SK-N-MC (cell line): ENCODE measurements at regions not wholly inside any gene's neighbourhood (a gene's known extent, or its start where the extent isn't known, plus 50 kb on each side); places are given as distances from the start of the nearest gene placed in this dataset.

Source experiments
- DNase-seq: peaks from one replicate; pipeline ENCODE4 v3.0.0-alpha.2; 2011; ENCODE audit warnings: low read depth, low spot score
- H3K27ac ChIP-seq: fragments of 200-600 bp; sonication (generic); 2 replicates; pipeline ENCODE4 v1.5.1; 2016; ENCODE audit warnings: mixed run types
- H3K36me3 ChIP-seq: fragments of 200-600 bp; sonication (generic); 2 replicates; pipeline ENCODE4 v1.6.1; 2017; ENCODE audit warnings: antibody characterized with exemption, low read length, mixed read lengths; ENCODE audit not compliant: insufficient read depth
- H3K4me3 ChIP-seq: fragments of 200-600 bp; sonication (generic); 2 replicates; pipeline ENCODE4 v1.5.1; 2016
- H3K9ac ChIP-seq: fragments of 200-600 bp; sonication (generic); 2 replicates; pipeline ENCODE4 v1.8.0; 2017; ENCODE audit warnings: mixed run types, mixed read lengths; ENCODE audit not compliant: insufficient read length
- H3K9me3 ChIP-seq: fragments of 200-600 bp; sonication (generic); 2 replicates; pipeline ENCODE4 v1.6.1; 2017; ENCODE audit warnings: low read depth, mild to moderate bottlenecking, antibody characterized with exemption, low read length, moderate library complexity, mixed read lengths
- EZH2 ChIP-seq: fragments of 200-600 bp; sonication (generic); IDR thresholded peaks from one replicate; pipeline ENCODE4 v1.6.1; 2017; ENCODE audit warnings: antibody characterized with exemption
- FOXP2 ChIP-seq: optimal IDR thresholded peaks from 2 replicates; pipeline ENCODE3; 2011; ENCODE audit warnings: mild to moderate bottlenecking, moderate library complexity; ENCODE audit not compliant: insufficient read depth; ENCODE audit errors: extremely low read length, control extremely low read depth
- POLR2AphosphoS5 ChIP-seq: IDR thresholded peaks from 2 replicates; pipeline ENCODE4 v1.6.1; 2012; ENCODE audit warnings: mild to moderate bottlenecking, low read depth, low read length, borderline replicate concordance

- TF ChIP-seq EZH2 = no peak
- TF ChIP-seq POLR2AphosphoS5 = no peak
- no peak for TF ChIP-seq FOXP2
- no peak for DNase-seq
- H3K36me3 ChIP-seq = no peaks in the 10 kb centered on the region
- H3K4me3 ChIP-seq = no peak overlapping the region
- no peaks in the 10 kb centered on the region for H3K9me3 ChIP-seq
- no peak overlapping the region for H3K9ac ChIP-seq
- H3K27ac ChIP-seq = no peak overlapping the region
Measured at GRCh38 chr21:19508442-19508841, 1104.9 kb upstream of the TMPRSS15 start.

GRCh38 chr21:19508844-19509243 lies 1105.3 kb upstream of the TMPRSS15 start:
- no peak overlapping the region for H3K9ac ChIP-seq
- H3K36me3 ChIP-seq = no peaks in the 10 kb centered on the region
- no peak for DNase-seq
- no peaks in the 10 kb centered on the region for H3K9me3 ChIP-seq
- H3K27ac ChIP-seq = no peak overlapping the region
- TF ChIP-seq EZH2 (no peak), POLR2AphosphoS5 (no peak), FOXP2 (no peak)
- H3K4me3 ChIP-seq = no peak overlapping the region

GRCh38 chr21:19510057-19510456 lies 1106.5 kb upstream of the TMPRSS15 start:
- no peak overlapping the region for H3K27ac ChIP-seq
- H3K36me3 ChIP-seq = no peaks in the 10 kb centered on the region
- TF ChIP-seq EZH2 (no peak), POLR2AphosphoS5 (no peak), FOXP2 (no peak)
- H3K9me3 ChIP-seq = no peaks in the 10 kb centered on the region
- no peak overlapping the region for H3K4me3 ChIP-seq
- no peak for DNase-seq
- H3K9ac ChIP-seq = no peak overlapping the region

- H3K4me3 ChIP-seq = no peak overlapping the region
- no peaks in the 10 kb centered on the region for H3K9me3 ChIP-seq
- DNase-seq = no peak
- TF ChIP-seq FOXP2 (no peak), POLR2AphosphoS5 (no peak), EZH2 (no peak)
- no peak overlapping the region for H3K27ac ChIP-seq
- no peaks in the 10 kb centered on the region for H3K36me3 ChIP-seq
- no peak overlapping the region for H3K9ac ChIP-seq
Measured at GRCh38 chr21:19510653-19511052, 1107.1 kb upstream of the TMPRSS15 start.

- H3K27ac ChIP-seq = no peak overlapping the region
- TF ChIP-seq FOXP2 (no peak), POLR2AphosphoS5 (no peak), EZH2 (no peak)
- H3K4me3 ChIP-seq = no peak overlapping the region
- DNase-seq = no peak
- H3K36me3 ChIP-seq = no peaks in the 10 kb centered on the region
- no peaks in the 10 kb centered on the region for H3K9me3 ChIP-seq
- H3K9ac ChIP-seq = no peak overlapping the region
Measured at GRCh38 chr21:19522381-19522780, 1118.8 kb upstream of the TMPRSS15 start.

- no peak for DNase-seq
- no peak overlapping the region for H3K27ac ChIP-seq
- no peak overlapping the region for H3K9ac ChIP-seq
- H3K9me3 ChIP-seq = no peaks in the 10 kb centered on the region
- TF ChIP-seq FOXP2 (no peak), EZH2 (no peak), POLR2AphosphoS5 (no peak)
- no peaks in the 10 kb centered on the region for H3K36me3 ChIP-seq
- no peak overlapping the region for H3K4me3 ChIP-seq
Measured at GRCh38 chr21:19523061-19523460, 1119.5 kb upstream of the TMPRSS15 start.

GRCh38 chr21:19523746-19524145 lies 1120.2 kb upstream of the TMPRSS15 start:
- H3K4me3 ChIP-seq = no peak overlapping the region
- H3K9ac ChIP-seq = no peak overlapping the region
- H3K9me3 ChIP-seq = no peaks in the 10 kb centered on the region
- no peaks in the 10 kb centered on the region for H3K36me3 ChIP-seq
- H3K27ac ChIP-seq = no peak overlapping the region
- DNase-seq = no peak
- TF ChIP-seq FOXP2 (no peak), POLR2AphosphoS5 (no peak), EZH2 (no peak)

- Histone ChIP-seq H3K9ac (no peak overlapping the region), H3K4me3 (no peak overlapping the region), H3K27ac (no peak overlapping the region), H3K36me3 (no peaks in the 10 kb centered on the region), H3K9me3 (no peaks in the 10 kb centered on the region)
- no peak for DNase-seq
- TF ChIP-seq POLR2AphosphoS5 = no peak
- no peak for TF ChIP-seq EZH2
- no peak for TF ChIP-seq FOXP2
Measured at GRCh38 chr21:19529031-19529430, 1125.4 kb upstream of the TMPRSS15 start.

- no peak for DNase-seq
- Histone ChIP-seq H3K9me3 (no peaks in the 10 kb centered on the region), H3K4me3 (no peak overlapping the region), H3K36me3 (no peaks in the 10 kb centered on the region), H3K9ac (no peak overlapping the region), H3K27ac (no peak overlapping the region)
- no peak for TF ChIP-seq EZH2
- TF ChIP-seq FOXP2 = no peak
- TF ChIP-seq POLR2AphosphoS5 = no peak
Measured at GRCh38 chr21:19535356-19535755, 1131.8 kb upstream of the TMPRSS15 start.
